Omental fat pad (tissue), 3 donors: ENCODE measurements at regions not wholly inside any gene's neighbourhood (a gene's known extent, or its start where the extent isn't known, plus 50 kb on each side); places are given as distances from the start of the nearest gene placed in this dataset.

Experiments used
- ATAC-seq: fragments of 150-250 bp; one replicate; pipeline ENCODE4 v1.9.1; 2016; ENCODE audit warnings: mild to moderate bottlenecking, moderate library complexity; ENCODE audit not compliant: low FRiP score
- DNase-seq: peaks from one replicate; pipeline ENCODE4 v3.0.0-alpha.2; 2019; ENCODE audit warnings: low spot score
- CTCF ChIP-seq, 3 donors: fragments of 450-650 bp; IDR thresholded peaks; one replicate each; pipeline ENCODE4 v1.5.1; 2016 to 2017; ENCODE audit warnings: antibody characterized with exemption in 3 of 3, mild to moderate bottlenecking in 3 of 3, moderate library complexity in 2 of 3

DNA sequence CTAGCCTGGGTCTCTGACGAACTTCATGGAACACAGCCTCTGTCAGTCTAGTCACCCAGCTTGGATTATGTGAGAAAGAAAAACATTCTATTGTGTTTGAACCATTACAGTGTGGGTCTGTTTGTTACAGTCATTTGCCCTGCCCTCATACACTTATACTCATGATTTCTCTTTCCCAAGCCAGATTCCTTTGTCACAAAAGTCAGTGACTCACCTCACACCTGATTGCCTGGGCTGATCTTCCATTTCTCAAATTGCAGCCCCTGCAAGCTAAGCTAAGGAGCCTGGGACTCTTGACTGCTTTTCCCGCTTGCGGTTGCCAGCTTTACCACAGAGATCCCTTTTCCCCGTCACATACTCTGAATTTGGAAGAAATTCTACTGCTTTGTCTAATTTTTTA, 395.9 kb downstream of the SAMD5 start:
- DNase-seq (no peak), ATAC-seq (no peak)
- no peak for TF ChIP-seq CTCF (IDR thresholded peaks at IDR 0.05)

- TF ChIP-seq CTCF (IDR thresholded peaks at IDR 0.05) = no peak
- ATAC-seq = no peak
- no peak for DNase-seq
Measured at GRCh38 chr6:147905711-147906110, 397.2 kb downstream of the SAMD5 start.

DNA sequence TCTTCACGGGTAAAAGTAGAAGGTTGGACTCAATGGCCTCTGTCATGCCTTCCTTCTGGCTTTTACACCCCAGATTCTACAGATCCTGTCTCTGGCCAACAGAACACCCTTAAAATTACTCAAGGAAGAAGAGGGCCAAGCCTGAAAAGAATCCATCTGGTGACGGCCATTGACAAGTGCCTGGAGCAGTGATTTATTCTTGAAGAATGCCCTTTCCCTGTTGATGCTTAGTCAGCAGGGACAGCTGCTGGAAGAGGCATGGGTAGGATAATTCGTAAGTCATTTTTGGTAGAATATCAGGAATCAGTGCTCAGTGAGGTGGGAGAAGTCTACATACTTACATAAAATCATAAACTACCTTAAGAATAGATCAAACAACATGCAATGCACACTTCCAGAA, 397.9 kb downstream of the SAMD5 start:
- no peak for TF ChIP-seq CTCF (IDR thresholded peaks at IDR 0.05)
- ATAC-seq = no peak
- DNase-seq = no peak

GRCh38 chr6:147909640-147910039, 401.1 kb downstream of the SAMD5 start:
- TF ChIP-seq CTCF (IDR thresholded peaks at IDR 0.05) = no peak
- ATAC-seq (no peak), DNase-seq (no peak)

- ATAC-seq (no peak), DNase-seq (no peak)
- TF ChIP-seq CTCF (IDR thresholded peaks at IDR 0.05) = no peak
Measured at GRCh38 chr6:147910281-147910680, 401.8 kb downstream of the SAMD5 start.

DNA sequence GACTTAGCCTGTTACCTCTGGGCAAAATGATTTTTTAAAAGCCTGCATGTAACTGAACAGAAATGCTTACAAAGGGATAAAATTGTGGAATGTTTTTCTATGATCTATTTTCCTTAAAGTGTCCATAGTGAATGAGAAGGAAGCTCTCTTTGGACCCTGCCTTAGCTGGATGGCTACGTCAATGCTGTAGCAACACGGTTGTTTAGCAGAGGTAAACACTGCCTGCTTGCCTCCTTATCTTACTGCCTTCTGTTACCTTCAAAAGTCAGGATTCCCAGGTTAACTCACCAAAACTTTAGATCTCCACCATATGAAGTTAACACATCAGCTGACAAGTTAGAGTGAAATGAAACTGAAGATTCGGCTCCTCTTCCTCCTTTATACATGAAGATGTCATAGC, 402.6 kb downstream of the SAMD5 start:
- TF ChIP-seq CTCF (IDR thresholded peaks at IDR 0.05) = no peak
- DNase-seq (no peak), ATAC-seq (no peak)

DNA sequence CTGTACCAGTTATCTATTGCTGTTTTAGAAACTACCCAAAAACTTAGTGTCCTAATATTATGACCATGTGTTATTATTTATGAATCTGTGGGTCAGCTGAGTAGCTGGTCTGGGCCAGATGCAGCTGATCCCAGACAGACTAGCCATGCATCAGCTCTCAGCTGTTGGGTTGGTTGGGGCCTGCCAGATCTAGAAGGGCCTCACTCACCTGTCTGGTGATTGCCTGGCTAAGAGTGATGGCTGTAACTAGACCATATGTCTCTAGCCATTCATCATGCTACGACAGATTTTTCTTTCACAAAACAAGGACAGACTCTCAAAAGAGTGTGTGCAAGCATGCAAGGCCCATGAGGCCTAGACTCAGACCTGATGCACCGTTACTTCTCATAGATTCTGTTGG, 403.2 kb downstream of the SAMD5 start:
- no peak for DNase-seq
- TF ChIP-seq CTCF (IDR thresholded peaks at IDR 0.05) = no peak
- no peak for ATAC-seq
